Fibroblast of lung (primary cell): ENCODE measurements at regions not wholly inside any gene's neighbourhood (a gene's known extent, or its start where the extent isn't known, plus 50 kb on each side); places are given as distances from the start of the nearest gene placed in this dataset.

Experiments used
- CTCF ChIP-seq, 2 donors: IDR thresholded peaks in 1 of 2; conservative IDR thresholded peaks in 1 of 2; 1 replicate in 1 of 2; 2 replicates in 1 of 2; pipeline ENCODE4 v1.5.1; 2011 to 2012; ENCODE audit warnings: low read length in 2 of 2, control low read depth in 1 of 2, inconsistent platforms in 1 of 2, low read depth in 1 of 2, mild to moderate bottlenecking in 1 of 2
- EZH2 ChIP-seq: IDR thresholded peaks from 2 replicates; pipeline ENCODE4 v1.5.1; 2012; ENCODE audit warnings: low read length, control low read depth, mild to moderate bottlenecking; ENCODE audit errors: missing control alignments

GRCh38 chr9:19651681-19652080 lies 137.2 kb downstream of the SLC24A2 start:
- TF ChIP-seq CTCF (conservative IDR thresholded peaks at IDR 0.05 in 1 of 2, IDR thresholded peaks at IDR 0.05 in 1 of 2; ENCODE audit: low read depth in 1 of 2, low read length in 2 of 2) = no peak
- no peak for TF ChIP-seq EZH2
